ENCODE measurements at regions not wholly inside any gene's neighbourhood (a gene's known extent, or its start where the extent isn't known, plus 50 kb on each side); places are given as distances from the start of the nearest gene placed in this dataset.

DNA sequence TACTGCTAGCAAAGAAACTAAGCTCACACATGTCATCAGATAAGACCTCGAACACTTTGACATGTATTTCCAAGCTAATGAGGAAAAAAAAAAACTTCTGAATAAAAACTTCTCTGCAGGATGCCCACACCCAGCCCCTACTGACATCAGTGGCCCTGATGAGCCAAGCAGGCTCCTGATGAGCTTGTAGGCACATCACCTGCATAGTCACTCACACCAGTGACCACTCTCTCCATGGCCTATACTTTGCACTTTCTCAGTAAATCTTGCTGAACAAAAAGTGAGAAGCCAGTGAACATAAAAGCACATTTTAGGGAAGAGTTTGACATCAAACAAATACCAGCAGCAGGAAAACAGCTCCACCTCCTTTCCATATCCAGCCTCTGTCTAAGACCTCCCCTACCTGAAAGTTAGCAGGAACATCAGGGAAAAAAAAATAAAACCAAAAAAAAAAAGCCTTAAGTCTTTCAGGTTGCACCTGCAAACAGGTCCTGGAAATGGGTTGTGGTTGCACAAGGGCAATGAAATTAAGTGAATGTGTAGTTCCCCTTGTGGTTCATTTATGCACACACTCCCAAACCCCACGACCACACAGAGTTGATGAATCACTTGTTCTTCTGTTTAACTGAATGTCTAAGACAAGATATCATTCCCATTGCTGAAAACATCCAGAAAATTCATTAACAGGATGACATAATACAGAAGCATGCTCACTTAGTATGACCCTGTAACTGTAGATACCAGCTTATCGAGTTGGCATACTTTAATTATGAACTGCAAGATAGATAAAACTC is 205.2 kb upstream of the PDE1C start:
- no peak overlapping the region for H2AFZ ChIP-seq
- no peaks in the 10 kb centered on the region for H3K79me2 ChIP-seq
- H3K9ac ChIP-seq: no peak overlapping the region
- H3K4me1 ChIP-seq: no peaks in the 10 kb centered on the region
- TF ChIP-seq, protein P1, sequence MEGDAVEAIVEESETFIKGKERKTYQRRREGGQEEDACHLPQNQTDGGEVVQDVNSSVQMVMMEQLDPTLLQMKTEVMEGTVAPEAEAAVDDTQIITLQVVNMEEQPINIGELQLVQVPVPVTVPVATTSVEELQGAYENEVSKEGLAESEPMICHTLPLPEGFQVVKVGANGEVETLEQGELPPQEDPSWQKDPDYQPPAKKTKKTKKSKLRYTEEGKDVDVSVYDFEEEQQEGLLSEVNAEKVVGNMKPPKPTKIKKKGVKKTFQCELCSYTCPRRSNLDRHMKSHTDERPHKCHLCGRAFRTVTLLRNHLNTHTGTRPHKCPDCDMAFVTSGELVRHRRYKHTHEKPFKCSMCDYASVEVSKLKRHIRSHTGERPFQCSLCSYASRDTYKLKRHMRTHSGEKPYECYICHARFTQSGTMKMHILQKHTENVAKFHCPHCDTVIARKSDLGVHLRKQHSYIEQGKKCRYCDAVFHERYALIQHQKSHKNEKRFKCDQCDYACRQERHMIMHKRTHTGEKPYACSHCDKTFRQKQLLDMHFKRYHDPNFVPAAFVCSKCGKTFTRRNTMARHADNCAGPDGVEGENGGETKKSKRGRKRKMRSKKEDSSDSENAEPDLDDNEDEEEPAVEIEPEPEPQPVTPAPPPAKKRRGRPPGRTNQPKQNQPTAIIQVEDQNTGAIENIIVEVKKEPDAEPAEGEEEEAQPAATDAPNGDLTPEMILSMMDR (IDR thresholded peaks at IDR 0.05): no peak
- H3K27ac ChIP-seq: no peak overlapping the region
- no peak overlapping the region for H3K4me3 ChIP-seq (ENCODE audit: low read depth, low read length)
- H3K4me2 ChIP-seq (ENCODE audit: low read length): no peak overlapping the region
- H3K9me3 ChIP-seq (ENCODE audit: control insufficient read depth, low read length): no peaks in the 10 kb centered on the region
- H3K27me3 ChIP-seq (ENCODE audit: control insufficient read depth, insufficient read depth, low read length): no peaks in the 10 kb centered on the region
- no peaks in the 10 kb centered on the region for H3K36me3 ChIP-seq (ENCODE audit: control insufficient read depth, insufficient read depth, low read length)

DNA sequence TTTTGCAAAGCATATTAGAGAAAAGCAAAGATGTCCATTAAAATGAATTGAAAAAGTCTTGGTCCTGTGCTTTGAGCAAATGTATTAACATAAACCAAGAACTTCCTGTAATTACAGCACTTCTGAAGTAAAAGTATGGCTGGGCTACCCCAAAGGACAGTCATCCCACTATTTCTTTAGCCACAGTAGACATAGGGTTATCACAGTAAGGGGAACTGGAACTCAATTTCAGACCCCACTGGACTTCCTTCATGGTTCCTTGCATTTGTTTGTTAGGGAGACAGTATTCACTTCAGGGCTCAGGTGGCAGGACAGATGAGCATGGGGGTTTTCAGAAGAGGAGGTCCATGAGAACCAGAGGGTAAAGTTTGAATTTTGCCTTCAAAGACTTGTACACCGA is 203.1 kb upstream of the PDE1C start:
- H3K4me3 ChIP-seq (ENCODE audit: low read depth, low read length): no peak overlapping the region
- H3K4me1 ChIP-seq: no peaks in the 10 kb centered on the region
- no peaks in the 10 kb centered on the region for H3K36me3 ChIP-seq (ENCODE audit: control insufficient read depth, insufficient read depth, low read length)
- no peaks in the 10 kb centered on the region for H3K9me3 ChIP-seq (ENCODE audit: control insufficient read depth, low read length)
- H2AFZ ChIP-seq: no peak overlapping the region
- no peak overlapping the region for H3K9ac ChIP-seq
- no peaks in the 10 kb centered on the region for H3K27me3 ChIP-seq (ENCODE audit: control insufficient read depth, insufficient read depth, low read length)
- H3K4me2 ChIP-seq (ENCODE audit: low read length): no peak overlapping the region
- TF ChIP-seq, protein P1 (IDR thresholded peaks at IDR 0.05): no peak
- no peaks in the 10 kb centered on the region for H3K79me2 ChIP-seq
- H3K27ac ChIP-seq: no peak overlapping the region

DNA sequence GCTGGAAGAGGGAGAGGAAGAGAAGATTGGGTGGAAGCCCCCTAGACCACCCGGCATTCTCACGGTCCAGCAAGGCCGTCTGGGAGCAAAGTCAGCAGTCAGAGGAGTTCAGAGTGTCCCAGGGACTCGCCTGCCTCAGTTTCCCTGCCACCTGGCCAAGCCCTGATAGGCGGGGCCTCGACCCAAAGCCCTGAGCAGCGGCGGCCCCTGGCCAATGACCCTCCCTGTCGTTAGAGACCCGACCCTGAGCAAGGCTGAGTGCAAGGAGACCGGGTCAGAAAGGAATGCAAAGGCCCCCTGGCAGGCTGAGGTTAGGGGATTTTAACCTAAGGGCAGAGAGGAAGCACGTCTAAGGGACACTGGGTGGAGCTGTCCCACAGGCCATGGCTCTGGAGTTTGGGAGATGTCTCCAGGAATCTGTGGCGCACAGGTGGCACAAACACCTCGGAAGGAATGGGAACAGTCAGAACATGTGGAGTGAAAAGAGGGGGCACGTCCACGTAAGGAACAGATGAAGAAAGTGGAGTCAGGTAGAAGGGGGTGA is 196.8 kb upstream of the PDE1C start:
- Histone ChIP-seq H3K9me3 (ENCODE audit: control insufficient read depth, low read length) (no peaks in the 10 kb centered on the region), H3K79me2 (no peaks in the 10 kb centered on the region), H3K4me2 (ENCODE audit: low read length) (no peak overlapping the region), H3K27ac (no peak overlapping the region), H3K36me3 (ENCODE audit: control insufficient read depth, insufficient read depth, low read length) (no peaks in the 10 kb centered on the region), H2AFZ (no peak overlapping the region), H3K27me3 (ENCODE audit: control insufficient read depth, insufficient read depth, low read length) (no peaks in the 10 kb centered on the region), H3K9ac (no peak overlapping the region), H3K4me3 (ENCODE audit: low read depth, low read length) (no peak overlapping the region), H3K4me1 (no peaks in the 10 kb centered on the region)
- TF ChIP-seq, protein P1 (IDR thresholded peaks at IDR 0.05): no peak

DNA sequence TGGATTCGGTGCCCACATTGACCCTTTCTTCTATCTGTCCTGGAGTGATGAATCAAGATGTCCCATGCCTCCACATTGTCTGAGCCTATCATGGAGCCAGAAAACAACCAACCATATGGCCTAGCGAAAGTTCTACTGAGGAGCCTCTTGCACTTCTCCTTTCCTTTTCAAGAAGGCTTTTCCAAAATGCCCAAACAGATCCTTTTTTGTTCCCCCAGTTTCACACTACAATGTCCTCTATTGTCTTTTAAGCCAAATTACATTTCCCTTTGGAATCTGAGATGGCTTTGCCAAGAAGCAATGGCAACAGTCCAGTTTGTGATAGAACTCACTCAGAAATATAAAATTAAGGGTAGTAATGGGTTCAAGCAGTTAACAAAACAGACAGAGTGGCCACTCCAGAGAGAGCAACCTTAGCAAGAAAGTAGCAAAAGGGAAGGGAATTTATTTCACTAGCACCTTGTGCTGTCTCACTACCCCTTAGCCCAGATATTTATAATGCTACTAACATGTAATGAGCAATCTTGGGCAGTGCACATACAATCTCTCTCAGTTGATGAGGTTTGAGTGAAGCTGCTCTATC is 194.6 kb upstream of the PDE1C start:
- H2AFZ ChIP-seq: no peak overlapping the region
- no peak overlapping the region for H3K9ac ChIP-seq
- H3K79me2 ChIP-seq: no peaks in the 10 kb centered on the region
- no peak overlapping the region for H3K4me2 ChIP-seq (ENCODE audit: low read length)
- no peak overlapping the region for H3K27ac ChIP-seq
- no peak overlapping the region for H3K4me3 ChIP-seq (ENCODE audit: low read depth, low read length)
- H3K36me3 ChIP-seq (ENCODE audit: control insufficient read depth, insufficient read depth, low read length): no peaks in the 10 kb centered on the region
- H3K4me1 ChIP-seq: no peaks in the 10 kb centered on the region
- no peaks in the 10 kb centered on the region for H3K27me3 ChIP-seq (ENCODE audit: control insufficient read depth, insufficient read depth, low read length)
- TF ChIP-seq, protein P1 (IDR thresholded peaks at IDR 0.05): no peak
- no peaks in the 10 kb centered on the region for H3K9me3 ChIP-seq (ENCODE audit: control insufficient read depth, low read length)
